NOMO-1 treated with DMSO at 0.1 percent for 48 hours (cell line): ENCODE measurements at regions not wholly inside any gene's neighbourhood (a gene's known extent, or its start where the extent isn't known, plus 50 kb on each side); places are given as distances from the start of the nearest gene placed in this dataset.
"Not testable (repeated sequence)": the region's sequence is repeated elsewhere in the genome, so short reads cannot be mapped to it uniquely, and the experiment has no call there.

Experiments
- DNase-seq: peaks from one replicate; lab custom pipeline; 2025; ENCODE audit not compliant: unreplicated experiment; lab: John Stamatoyannopoulos, UW

DNA sequence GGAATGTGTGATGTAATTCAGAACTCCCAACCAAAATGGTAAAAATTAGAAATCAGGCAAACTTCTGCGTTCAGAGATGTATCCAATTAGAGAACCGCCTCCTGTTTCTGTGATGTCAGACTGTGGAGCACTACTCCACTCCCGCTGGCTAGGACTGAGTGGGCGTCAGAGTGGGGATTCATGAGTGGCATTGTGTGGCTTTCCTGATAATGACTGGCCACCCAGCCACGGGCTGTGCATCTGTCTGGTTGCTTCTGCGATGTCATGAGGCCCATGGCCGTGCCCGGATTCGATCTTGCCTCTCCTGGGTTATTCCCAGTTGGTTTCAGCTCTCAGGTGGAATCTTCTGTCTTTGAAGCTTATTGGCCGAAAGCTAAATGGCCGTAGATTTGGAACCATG lies 87.1 kb upstream of the KCNA1 start:
- DNase-seq = no peak

GRCh38 chr12:4824380-4824779 lies 85.3 kb upstream of the KCNA1 start:
- DNase-seq = no peak

DNA sequence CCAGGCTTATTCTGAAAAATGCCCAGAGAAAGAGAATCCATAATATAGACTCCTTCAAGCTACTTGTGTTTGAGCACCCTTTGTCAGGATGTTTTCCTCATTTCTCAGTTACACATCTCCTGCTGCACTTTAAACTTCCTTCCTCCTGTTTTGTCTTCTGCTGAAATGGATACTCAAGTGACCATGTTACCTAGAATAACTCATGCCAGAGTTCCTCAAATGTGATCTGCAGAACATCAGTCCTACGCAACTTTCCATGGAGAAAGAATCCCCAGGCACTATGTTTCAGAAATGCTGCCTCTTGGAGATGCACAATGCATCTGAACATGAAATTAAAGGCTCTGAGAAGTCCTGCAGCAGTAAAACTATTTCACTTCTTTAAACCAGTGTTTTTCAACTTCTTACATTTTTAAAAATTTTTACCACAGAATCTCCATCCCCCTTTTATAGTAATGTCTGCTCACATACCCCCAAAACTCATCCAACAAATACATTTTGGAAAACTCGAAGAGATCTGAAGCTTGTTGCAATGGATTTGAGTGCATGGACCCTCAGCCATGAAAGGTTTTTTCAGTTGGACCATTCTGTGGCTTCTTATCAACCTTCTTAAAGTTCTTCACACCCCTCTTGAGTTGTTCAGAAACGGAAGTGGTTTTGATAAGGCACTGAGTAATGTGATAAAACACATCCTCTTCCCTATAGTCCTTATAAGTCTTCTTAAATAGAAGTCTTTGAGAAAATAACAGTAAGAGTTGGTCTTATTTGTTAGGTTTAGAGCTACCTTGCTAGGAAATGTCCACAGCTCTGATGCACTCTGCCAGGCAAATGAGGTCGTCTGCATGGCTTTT lies 84.5 kb upstream of the KCNA1 start:
- DNase-seq = peak; percentile 56

GRCh38 chr12:4826909-4827308 lies 82.8 kb upstream of the KCNA1 start:
- DNase-seq = no peak

- no peak for DNase-seq
Observed at GRCh38 chr12:4828176-4828575, 81.5 kb upstream of the KCNA1 start.

GRCh38 chr12:4829161-4829792 lies 80.4 kb upstream of the KCNA1 start:
- DNase-seq = peak; percentile 33

DNA sequence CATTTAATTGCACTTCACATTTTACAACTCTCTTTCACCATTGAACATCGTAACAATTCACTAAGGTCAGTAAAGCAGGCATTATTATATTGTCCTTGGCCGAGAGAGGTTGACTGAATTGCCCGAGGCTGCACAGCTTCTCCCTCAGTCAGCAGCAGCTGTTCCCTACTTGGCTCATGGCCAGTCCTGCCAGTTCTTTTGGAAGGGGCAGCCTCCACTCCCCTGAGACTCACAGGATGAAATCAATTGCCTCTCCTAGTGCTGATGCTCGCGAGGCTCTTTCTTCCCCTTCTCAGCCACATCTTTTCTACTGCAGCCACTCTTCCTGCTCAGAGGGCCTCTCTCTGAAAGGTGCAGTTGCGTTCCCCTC lies 79.9 kb upstream of the KCNA1 start:
- DNase-seq = no peak

- DNase-seq = no peak
Observed at GRCh38 chr12:4830556-4831210, 79.0 kb upstream of the KCNA1 start.

DNA sequence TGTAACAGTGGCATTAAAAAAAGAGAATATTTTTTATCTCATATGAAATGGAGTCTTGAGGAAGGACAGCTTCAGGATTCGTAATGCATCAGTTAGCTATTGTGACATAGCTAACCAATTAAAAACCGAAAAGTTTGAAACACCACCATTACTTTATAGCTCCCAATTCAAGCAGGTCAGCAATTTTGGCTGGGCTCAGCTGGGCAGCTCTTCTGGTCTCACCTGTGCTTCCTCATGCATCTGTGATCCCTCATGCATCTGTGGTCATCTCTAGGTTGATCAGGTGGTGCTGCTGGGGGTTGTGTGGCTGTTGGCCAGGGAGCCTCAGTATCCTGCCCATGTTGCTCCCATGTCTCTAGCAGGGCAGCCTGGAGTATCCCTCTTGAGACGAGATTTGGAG lies 76.7 kb upstream of the KCNA1 start:
- no peak for DNase-seq

DNA sequence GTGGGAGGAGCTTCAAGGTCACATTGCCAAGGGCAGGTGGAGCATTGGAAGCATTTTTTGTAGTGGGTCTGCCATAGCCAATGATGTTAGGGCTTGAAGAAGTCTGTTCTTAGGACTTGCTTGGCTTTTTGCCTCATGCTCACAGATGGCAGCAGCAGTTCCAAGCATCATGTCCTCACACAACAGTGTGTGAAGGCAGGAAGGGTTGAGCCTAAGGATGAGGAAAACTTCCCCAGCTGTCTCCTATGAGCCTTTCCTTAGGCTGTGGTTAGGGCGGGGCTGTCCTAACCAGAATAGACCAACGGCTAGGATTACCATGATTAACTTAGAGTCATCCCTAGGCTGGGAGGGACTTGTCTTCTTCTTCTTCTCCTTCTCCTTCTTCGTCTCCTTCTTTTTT lies 76.2 kb upstream of the KCNA1 start:
- DNase-seq = peak; percentile 65

GRCh38 chr12:4842401-4842800 lies 67.3 kb upstream of the KCNA1 start:
- DNase-seq = not testable (repeated sequence)

GRCh38 chr12:4843907-4844306 lies 65.8 kb upstream of the KCNA1 start:
- DNase-seq = no peak

DNA sequence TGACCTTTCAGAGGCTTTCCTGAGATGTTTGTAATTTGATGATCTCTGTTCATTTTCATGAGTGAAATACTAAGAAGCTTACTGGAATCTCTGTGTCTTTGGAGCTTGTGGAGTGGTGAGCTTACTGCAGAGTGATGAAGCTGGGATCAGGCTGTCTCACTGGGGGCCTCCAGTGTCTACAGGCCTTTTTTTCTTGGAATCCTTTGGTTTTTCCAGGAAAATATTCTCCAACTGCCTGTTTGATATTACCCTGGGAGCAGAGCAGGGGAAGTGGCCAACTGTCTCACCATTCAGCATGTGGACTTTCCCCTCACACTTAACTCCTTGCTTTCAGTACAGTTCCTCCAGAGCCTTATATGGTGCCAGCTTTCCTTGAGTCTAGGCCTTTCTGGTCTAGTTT lies 62.0 kb upstream of the KCNA1 start:
- no peak for DNase-seq

GRCh38 chr12:4849115-4849541 lies 60.6 kb upstream of the KCNA1 start:
- peak; percentile 36 for DNase-seq

DNA sequence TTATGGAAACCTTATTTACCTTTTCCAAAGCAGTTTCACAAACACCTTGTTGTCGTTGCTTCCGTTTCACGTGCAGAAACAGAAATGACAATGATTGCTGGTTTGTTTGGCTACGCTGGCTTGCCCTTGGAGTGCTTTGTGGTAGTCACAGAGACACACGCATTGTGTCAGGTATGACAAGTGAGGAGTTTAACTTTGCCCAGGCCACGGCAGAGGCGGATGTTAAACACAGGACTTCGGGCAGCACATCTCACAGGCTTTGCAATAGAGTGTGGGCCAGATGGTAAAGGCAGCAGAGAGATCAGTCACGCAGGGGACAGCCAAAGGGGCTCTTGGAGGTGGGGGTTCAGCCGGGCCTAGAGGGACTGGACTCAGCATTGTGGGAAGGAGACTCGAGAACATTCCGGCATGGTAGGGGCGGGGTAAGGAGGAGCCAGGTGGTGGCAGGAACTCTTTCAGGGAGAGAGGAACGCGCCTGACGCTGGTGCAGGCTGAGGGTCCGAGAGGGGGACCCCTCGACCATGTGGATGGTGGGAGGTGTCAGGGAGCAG lies 59.8 kb upstream of the KCNA1 start:
- DNase-seq = no peak

DNA sequence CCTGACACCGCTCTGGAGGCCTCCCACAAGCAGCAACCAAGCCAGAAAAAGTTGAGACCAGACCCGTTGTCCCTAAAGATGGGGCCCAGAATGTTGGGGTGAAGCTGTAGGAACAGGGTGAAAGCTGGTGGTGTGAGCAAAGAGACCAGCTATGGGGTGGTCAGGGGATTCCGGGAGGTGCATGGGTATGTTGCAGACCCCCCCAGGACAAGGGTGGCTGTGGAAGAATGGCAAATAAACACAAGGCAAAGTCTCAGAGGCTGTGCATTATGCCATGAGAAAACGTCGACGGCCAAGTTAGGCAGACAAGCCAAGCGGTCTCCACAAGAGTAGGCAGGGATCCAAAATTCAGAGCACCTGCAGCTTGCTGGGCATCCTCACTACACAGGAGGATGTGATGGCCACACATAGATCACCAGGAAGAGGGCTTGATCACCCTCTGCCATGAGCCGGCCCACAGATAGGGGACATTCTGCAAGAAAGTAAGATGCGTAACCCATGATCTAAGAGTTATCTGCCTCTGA lies 58.8 kb upstream of the KCNA1 start:
- DNase-seq = no peak

GRCh38 chr12:4852308-4852707 lies 57.4 kb upstream of the KCNA1 start:
- no peak for DNase-seq

DNA sequence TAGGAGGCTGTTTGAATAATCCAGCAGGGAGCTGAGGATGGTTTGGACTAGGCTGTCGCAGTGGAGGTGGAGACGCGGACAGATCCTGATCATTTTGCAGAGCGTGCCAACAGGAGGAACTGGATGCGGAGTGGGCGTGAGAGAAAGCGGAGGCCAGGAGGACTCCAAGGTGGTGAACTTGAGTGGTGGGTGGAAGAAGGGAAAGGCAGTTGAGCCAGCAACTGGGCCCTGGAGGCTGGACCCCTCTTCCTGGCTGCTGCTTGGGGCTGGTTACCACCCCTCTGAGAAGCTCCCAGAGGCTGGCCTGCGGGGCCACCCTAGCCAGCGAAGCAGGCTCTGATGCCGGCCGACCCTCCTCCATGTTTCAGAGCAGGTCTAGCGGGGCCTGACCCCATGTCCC lies 56.8 kb upstream of the KCNA1 start:
- DNase-seq = no peak

- DNase-seq = peak; percentile 70
Observed at GRCh38 chr12:4855121-4855924, 54.4 kb upstream of the KCNA1 start.

- DNase-seq = no peak
Observed at GRCh38 chr12:4856596-4856995, 53.1 kb upstream of the KCNA1 start.
